ENCODE measurements at regions not wholly inside any gene's neighbourhood (a gene's known extent, or its start where the extent isn't known, plus 50 kb on each side); places are given as distances from the start of the nearest gene placed in this dataset.

- Histone ChIP-seq H2AFZ (ENCODE audit: insufficient read depth, low read depth, low read length, poor library complexity, severe bottlenecking) (no peak overlapping the region), H3K36me3 (replicated peaks in 1 of 2; ENCODE audit: control extremely low read depth in 1 of 2, control insufficient read depth in 1 of 2, extremely low read depth in 1 of 2, insufficient read depth in 2 of 2, low read length in 1 of 2) (no peaks in the 10 kb centered on the region), H3K9ac (ENCODE audit: low read length) (no peak overlapping the region), H3K4me2 (replicated peaks; ENCODE audit: low read depth, low read length, poor library complexity, severe bottlenecking) (no peak overlapping the region), H3K27me3 (replicated peaks in 1 of 4; ENCODE audit: control extremely low read depth in 1 of 4, control insufficient read depth in 3 of 4, insufficient read depth in 4 of 4, low read length in 3 of 4) (no peaks in the 10 kb centered on the region), H3K9me3 (ENCODE audit: control extremely low read depth in 1 of 3, control insufficient read depth in 2 of 3, insufficient read depth in 1 of 3, low read length in 2 of 3) (no peaks in the 10 kb centered on the region), H3K4me1 (ENCODE audit: control insufficient read depth in 2 of 2, insufficient read depth in 2 of 2, low read length in 2 of 2) (no peaks in the 10 kb centered on the region), H4K20me1 (ENCODE audit: control insufficient read depth, insufficient read depth, low read length, poor library complexity, severe bottlenecking) (no peaks in the 10 kb centered on the region), H3K4me3 (ENCODE audit: control extremely low read depth in 1 of 5, extremely low read depth in 1 of 5, insufficient read depth in 1 of 5, low read depth in 2 of 5, low read length in 4 of 5) (no peak overlapping the region), H3K27ac (ENCODE audit: low read length in 2 of 2) (no peak overlapping the region), H3K79me2 (ENCODE audit: control insufficient read depth, insufficient read depth, low read length) (no peaks in the 10 kb centered on the region)
- no CpG with 5 or more reads among the region's 3 CpGs for WGBS (ENCODE audit: insufficient coverage)
- no peak for ATAC-seq (ENCODE audit: low read depth)
- DNase-seq: no peak
- CTCF ChIA-PET: no interaction called here
- no peaks in the 10 kb centered on the region for H3K9me3 Mint-ChIP-seq (ENCODE audit: insufficient read depth)
- H3K4me3 Mint-ChIP-seq: no peak overlapping the region
- H3K27ac Mint-ChIP-seq: no peak overlapping the region
- TF ChIP-seq CTCF (IDR thresholded peaks at IDR 0.05): no peak
- no peak for TF ChIP-seq EZH2 (IDR thresholded peaks at IDR 0.05; ENCODE audit: borderline replicate concordance, insufficient read depth, low read depth, low read length, poor library complexity, severe bottlenecking)
- H3K27me3 Mint-ChIP-seq: no peaks in the 10 kb centered on the region
- intact Hi-C loops (cut with micrococcal nuclease): no loop called here
- POLR2A ChIA-PET: no interaction called here
- no peaks in the 10 kb centered on the region for H3K4me1 Mint-ChIP-seq
Observed at GRCh38 chr4:156619154-156619934, 352.3 kb downstream of the PDGFC start.

DNA sequence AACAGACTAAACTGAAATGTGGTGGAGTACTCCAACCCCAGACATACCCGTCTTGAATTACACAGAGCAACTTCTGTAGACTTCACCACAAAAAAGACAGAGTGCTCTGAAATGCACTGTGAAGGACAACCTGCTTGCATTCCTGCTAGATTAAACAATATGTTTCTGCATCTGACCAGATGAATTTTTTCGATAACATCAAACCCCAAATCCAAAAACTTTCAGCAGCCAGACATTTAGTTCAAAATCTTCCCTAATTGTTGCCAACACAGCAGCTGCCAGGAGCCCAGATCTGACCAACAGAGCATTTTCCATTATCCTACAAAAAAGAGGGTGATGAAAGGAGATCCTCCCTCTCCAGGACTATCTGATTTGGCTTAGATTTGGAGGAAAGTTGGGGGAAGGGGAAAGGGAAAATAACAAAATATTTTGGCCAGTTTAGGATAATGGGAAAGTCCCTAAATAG lies 356.5 kb downstream of the PDGFC start:
- ATAC-seq (ENCODE audit: low read depth) (no peak), DNase-seq (no peak)
- no peaks in the 10 kb centered on the region for H4K20me1 ChIP-seq (ENCODE audit: control insufficient read depth, insufficient read depth, low read length, poor library complexity, severe bottlenecking)
- WGBS (ENCODE audit: insufficient coverage): 94% methylated on average over 2 of the region's 2 CpGs
- no peak overlapping the region for H3K27ac ChIP-seq (ENCODE audit: low read length in 2 of 2)
- ChIA-PET CTCF (no interaction called here), POLR2A (no interaction called here)
- Mint-ChIP-seq H3K9me3 (ENCODE audit: insufficient read depth) (no peaks in the 10 kb centered on the region), H3K4me1 (no peaks in the 10 kb centered on the region), H3K27ac (no peak overlapping the region), H3K27me3 (no peaks in the 10 kb centered on the region), H3K4me3 (no peak overlapping the region)
- H2AFZ ChIP-seq (ENCODE audit: insufficient read depth, low read depth, low read length, poor library complexity, severe bottlenecking): no peak overlapping the region
- H3K9ac ChIP-seq (ENCODE audit: low read length): no peak overlapping the region
- no peaks in the 10 kb centered on the region for H3K9me3 ChIP-seq (ENCODE audit: control extremely low read depth in 1 of 3, control insufficient read depth in 2 of 3, insufficient read depth in 1 of 3, low read length in 2 of 3)
- TF ChIP-seq EZH2 (IDR thresholded peaks at IDR 0.05; ENCODE audit: borderline replicate concordance, insufficient read depth, low read depth, low read length, poor library complexity, severe bottlenecking) (no peak), CTCF (IDR thresholded peaks at IDR 0.05) (no peak)
- intact Hi-C loops (cut with micrococcal nuclease): no loop called here
- no peaks in the 10 kb centered on the region for H3K36me3 ChIP-seq (replicated peaks in 1 of 2; ENCODE audit: control extremely low read depth in 1 of 2, control insufficient read depth in 1 of 2, extremely low read depth in 1 of 2, insufficient read depth in 2 of 2, low read length in 1 of 2)
- no peaks in the 10 kb centered on the region for H3K27me3 ChIP-seq (replicated peaks in 1 of 4; ENCODE audit: control extremely low read depth in 1 of 4, control insufficient read depth in 3 of 4, insufficient read depth in 4 of 4, low read length in 3 of 4)
- H3K4me1 ChIP-seq (ENCODE audit: control insufficient read depth in 2 of 2, insufficient read depth in 2 of 2, low read length in 2 of 2): no peaks in the 10 kb centered on the region
- no peak overlapping the region for H3K4me2 ChIP-seq (replicated peaks; ENCODE audit: low read depth, low read length, poor library complexity, severe bottlenecking)
- no peaks in the 10 kb centered on the region for H3K79me2 ChIP-seq (ENCODE audit: control insufficient read depth, insufficient read depth, low read length)
- H3K4me3 ChIP-seq (ENCODE audit: control extremely low read depth in 1 of 5, extremely low read depth in 1 of 5, insufficient read depth in 1 of 5, low read depth in 2 of 5, low read length in 4 of 5): no peak overlapping the region

Measured in B cell (primary cell).